Neural cell (in vitro differentiated cells): ENCODE measurements at regions not wholly inside any gene's neighbourhood (a gene's known extent, or its start where the extent isn't known, plus 50 kb on each side); places are given as distances from the start of the nearest gene placed in this dataset.

Experiments
- H2AFZ ChIP-seq: fragments of 200-600, 300-800 bp; sonication (generic), shearing (Covaris generic); 2 replicates; pipeline ENCODE4 v1.6.0; 2014; ENCODE audit warnings: low read depth, mild to moderate bottlenecking, antibody characterized with exemption, low read length, moderate library complexity
- H3F3A ChIP-seq: fragments of 200-600 bp; shearing (Covaris generic); 2 replicates; pipeline ENCODE4 v1.6.1; 2016; ENCODE audit warnings: mild to moderate bottlenecking, moderate library complexity, mixed read lengths, antibody characterized with exemption, low read length; ENCODE audit not compliant: insufficient read depth, poor library complexity, severe bottlenecking
- H3K27ac ChIP-seq: fragments of 200-600, 300-800 bp; sonication (generic), shearing (Covaris generic); 2 replicates; pipeline ENCODE4 v1.5.1; 2014; ENCODE audit warnings: mild to moderate bottlenecking, low read length, moderate library complexity
- H3K27me3 ChIP-seq: fragments of 300-800, 200-600 bp; sonication (generic), shearing (Covaris generic); 2 replicates; pipeline ENCODE4 v1.6.0; 2014; ENCODE audit warnings: mild to moderate bottlenecking, low read depth, low read length, moderate library complexity; ENCODE audit not compliant: insufficient read depth
- H3K36me3 ChIP-seq: fragments of 300-800, 200-600 bp; sonication (generic), shearing (Covaris generic); 2 replicates; pipeline ENCODE4 v1.5.1; 2014; ENCODE audit warnings: mild to moderate bottlenecking, antibody characterized with exemption, low read length, moderate library complexity; ENCODE audit not compliant: insufficient read depth
- H3K4me2 ChIP-seq: fragments of 300-800, 200-600 bp; sonication (generic), shearing (Covaris generic); 2 replicates; pipeline ENCODE4 v1.6.0; 2014; ENCODE audit warnings: mild to moderate bottlenecking, low read length
- H3K4me3 ChIP-seq: fragments of 300-800, 200-600 bp; sonication (generic), shearing (Covaris generic); 2 replicates; pipeline ENCODE4 v1.5.1; 2014; ENCODE audit warnings: mild to moderate bottlenecking, low read length, moderate library complexity
- H3K79me2 ChIP-seq: fragments of 200-600 bp; shearing (Covaris generic); replicated peaks from 2 replicates; pipeline ENCODE4 v1.6.0; 2014; ENCODE audit warnings: mild to moderate bottlenecking, low read length, moderate library complexity; ENCODE audit not compliant: insufficient read depth
- H3K9ac ChIP-seq: fragments of 300-800, 200-600 bp; sonication (generic), shearing (Covaris generic); 2 replicates; pipeline ENCODE4 v1.6.1; 2016; ENCODE audit warnings: mild to moderate bottlenecking, low read length, mixed read lengths
- H3K9me2 ChIP-seq: fragments of 200-600 bp; shearing (Covaris generic); 2 replicates; pipeline ENCODE4 v1.6.1; 2016; ENCODE audit warnings: mild to moderate bottlenecking, low read length, mixed read lengths; ENCODE audit not compliant: insufficient read depth
- H3K9me3 ChIP-seq: fragments of 200-600, 300-800 bp; sonication (generic), shearing (Covaris generic); 2 replicates; pipeline ENCODE4 v1.6.1; 2016; ENCODE audit warnings: mild to moderate bottlenecking, mixed run types, low read length, moderate library complexity, mixed read lengths
- H4K20me1 ChIP-seq: fragments of 200-600 bp; shearing (Covaris generic); 2 replicates; pipeline ENCODE4 v1.6.1; 2016; ENCODE audit warnings: mild to moderate bottlenecking, mixed run types; ENCODE audit not compliant: insufficient read depth
- CTCF ChIP-seq: fragments of 450-650 bp; IDR thresholded peaks from 2 replicates; pipeline ENCODE4 v1.5.1; 2014; ENCODE audit warnings: antibody characterized with exemption, mild to moderate bottlenecking, moderate library complexity; ENCODE audit not compliant: poor library complexity, severe bottlenecking
- EP300 ChIP-seq: fragments of 450-650 bp; conservative IDR thresholded peaks from 2 replicates; pipeline ENCODE4 v1.6.1; 2014; ENCODE audit warnings: antibody characterized with exemption, mild to moderate bottlenecking, moderate library complexity; ENCODE audit not compliant: poor library complexity, severe bottlenecking
- EZH2 ChIP-seq: fragments of 200-600, 300-800 bp; shearing (Covaris generic), sonication (generic); IDR thresholded peaks from 2 replicates; pipeline ENCODE4 v1.6.1; 2014; ENCODE audit warnings: antibody characterized with exemption, low read length, borderline replicate concordance, mild to moderate bottlenecking; ENCODE audit not compliant: insufficient read depth, poor library complexity, severe bottlenecking
- MXI1 ChIP-seq: fragments of 450-650 bp; conservative IDR thresholded peaks from 2 replicates; pipeline ENCODE4 v1.6.1; 2014; ENCODE audit warnings: antibody characterized with exemption, mild to moderate bottlenecking; ENCODE audit not compliant: poor library complexity, severe bottlenecking
- POLR2AphosphoS5 ChIP-seq: IDR thresholded peaks from 2 replicates; pipeline ENCODE4 v1.6.1; 2012
- RAD21 ChIP-seq: fragments of 450-650 bp; conservative IDR thresholded peaks from 2 replicates; pipeline ENCODE4 v1.6.1; 2014; ENCODE audit warnings: antibody characterized with exemption, mild to moderate bottlenecking, moderate library complexity
- REST ChIP-seq: IDR thresholded peaks from 2 replicates; pipeline ENCODE4 v1.6.1; 2012; ENCODE audit warnings: borderline replicate concordance
- SMC3 ChIP-seq: fragments of 450-650 bp; conservative IDR thresholded peaks from 2 replicates; pipeline ENCODE4 v1.6.1; 2014; ENCODE audit warnings: antibody characterized with exemption, mild to moderate bottlenecking, moderate library complexity; ENCODE audit not compliant: poor library complexity
- TAF1 ChIP-seq: IDR thresholded peaks from 2 replicates; pipeline ENCODE4 v1.6.1; 2012; ENCODE audit warnings: low read depth

GRCh38 chr9:19732441-19732951 lies 56.3 kb downstream of the SLC24A2 start:
- Histone ChIP-seq H3K9me2 (no peaks in the 10 kb centered on the region), H4K20me1 (no peaks in the 10 kb centered on the region), H3F3A (no peaks in the 10 kb centered on the region), H3K9me3 (no peaks in the 10 kb centered on the region), H3K79me2 (no peaks in the 10 kb centered on the region), H3K27me3 (no peaks in the 10 kb centered on the region), H2AFZ (no peak overlapping the region), H3K36me3 (no peaks in the 10 kb centered on the region), H3K4me2 (no peak overlapping the region), H3K4me3 (no peak overlapping the region), H3K9ac (no peak overlapping the region), H3K27ac (no peak overlapping the region)
- TF ChIP-seq MXI1 (no peak), REST (no peak), CTCF (no peak), EZH2 (no peak), SMC3 (no peak), RAD21 (no peak), POLR2AphosphoS5 (no peak), TAF1 (no peak), EP300 (no peak)

- Histone ChIP-seq H3K79me2 (no peaks in the 10 kb centered on the region), H3K9ac (no peak overlapping the region), H2AFZ (no peak overlapping the region), H3K4me3 (no peak overlapping the region), H3F3A (no peaks in the 10 kb centered on the region), H4K20me1 (no peaks in the 10 kb centered on the region), H3K9me3 (no peaks in the 10 kb centered on the region), H3K4me2 (no peak overlapping the region), H3K27ac (no peak overlapping the region), H3K9me2 (no peaks in the 10 kb centered on the region), H3K27me3 (no peaks in the 10 kb centered on the region), H3K36me3 (no peaks in the 10 kb centered on the region)
- TF ChIP-seq TAF1 (no peak), POLR2AphosphoS5 (no peak), EP300 (peak; percentile 24)
Measured at GRCh38 chr9:19728101-19728500, 60.7 kb downstream of the SLC24A2 start.

- Histone ChIP-seq H3K9ac (no peak overlapping the region), H2AFZ (no peak overlapping the region), H3K27ac (no peak overlapping the region), H3K9me2 (no peaks in the 10 kb centered on the region), H3K4me2 (no peak overlapping the region), H3K4me3 (no peak overlapping the region), H3K9me3 (no peaks in the 10 kb centered on the region), H3F3A (no peaks in the 10 kb centered on the region), H4K20me1 (no peaks in the 10 kb centered on the region), H3K36me3 (no peaks in the 10 kb centered on the region), H3K79me2 (no peaks in the 10 kb centered on the region), H3K27me3 (no peaks in the 10 kb centered on the region)
- TF ChIP-seq TAF1, result no peak
- TF ChIP-seq CTCF, result no peak
- TF ChIP-seq EP300, result no peak
- no peak for TF ChIP-seq SMC3
- no peak for TF ChIP-seq RAD21
- TF ChIP-seq MXI1, result no peak
- no peak for TF ChIP-seq REST
- TF ChIP-seq EZH2, result no peak
- no peak for TF ChIP-seq POLR2AphosphoS5
Measured at GRCh38 chr9:19725970-19726369, 62.9 kb downstream of the SLC24A2 start.
